ENCODE measurements at regions not wholly inside any gene's neighbourhood (a gene's known extent, or its start where the extent isn't known, plus 50 kb on each side); places are given as distances from the start of the nearest gene placed in this dataset.

DNA sequence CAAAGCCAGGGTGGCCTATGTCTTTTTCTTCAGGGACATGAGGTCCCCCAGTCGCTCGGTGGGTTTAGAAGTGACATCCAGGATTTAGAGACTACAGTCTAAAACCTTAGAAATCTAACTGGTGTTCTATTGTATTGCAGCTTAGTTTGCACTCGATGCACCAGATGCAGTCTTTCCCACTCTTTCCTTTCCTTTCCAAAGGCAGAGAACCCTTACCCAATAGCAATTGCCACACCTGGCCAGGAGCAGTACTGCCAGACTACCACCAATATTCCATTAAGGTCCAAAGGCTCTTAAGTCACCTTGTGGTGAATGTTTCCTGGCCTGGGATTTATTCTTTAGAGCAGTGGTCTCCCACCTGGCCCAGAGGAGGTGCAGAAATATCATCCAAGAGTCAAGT lies 1068.8 kb downstream of the FAM133A start:
- no peak for TF ChIP-seq POLR2AphosphoS5 (IDR thresholded peaks at IDR 0.05; ENCODE audit: low read depth, low read length)
- TF ChIP-seq TAF1 (IDR thresholded peaks at IDR 0.05; ENCODE audit: borderline replicate concordance, insufficient read depth, low read length), result no peak
- no peak for TF ChIP-seq SIN3A (IDR thresholded peaks at IDR 0.05; ENCODE audit: borderline replicate concordance, insufficient read depth, low read length)
- TF ChIP-seq, protein P1, sequence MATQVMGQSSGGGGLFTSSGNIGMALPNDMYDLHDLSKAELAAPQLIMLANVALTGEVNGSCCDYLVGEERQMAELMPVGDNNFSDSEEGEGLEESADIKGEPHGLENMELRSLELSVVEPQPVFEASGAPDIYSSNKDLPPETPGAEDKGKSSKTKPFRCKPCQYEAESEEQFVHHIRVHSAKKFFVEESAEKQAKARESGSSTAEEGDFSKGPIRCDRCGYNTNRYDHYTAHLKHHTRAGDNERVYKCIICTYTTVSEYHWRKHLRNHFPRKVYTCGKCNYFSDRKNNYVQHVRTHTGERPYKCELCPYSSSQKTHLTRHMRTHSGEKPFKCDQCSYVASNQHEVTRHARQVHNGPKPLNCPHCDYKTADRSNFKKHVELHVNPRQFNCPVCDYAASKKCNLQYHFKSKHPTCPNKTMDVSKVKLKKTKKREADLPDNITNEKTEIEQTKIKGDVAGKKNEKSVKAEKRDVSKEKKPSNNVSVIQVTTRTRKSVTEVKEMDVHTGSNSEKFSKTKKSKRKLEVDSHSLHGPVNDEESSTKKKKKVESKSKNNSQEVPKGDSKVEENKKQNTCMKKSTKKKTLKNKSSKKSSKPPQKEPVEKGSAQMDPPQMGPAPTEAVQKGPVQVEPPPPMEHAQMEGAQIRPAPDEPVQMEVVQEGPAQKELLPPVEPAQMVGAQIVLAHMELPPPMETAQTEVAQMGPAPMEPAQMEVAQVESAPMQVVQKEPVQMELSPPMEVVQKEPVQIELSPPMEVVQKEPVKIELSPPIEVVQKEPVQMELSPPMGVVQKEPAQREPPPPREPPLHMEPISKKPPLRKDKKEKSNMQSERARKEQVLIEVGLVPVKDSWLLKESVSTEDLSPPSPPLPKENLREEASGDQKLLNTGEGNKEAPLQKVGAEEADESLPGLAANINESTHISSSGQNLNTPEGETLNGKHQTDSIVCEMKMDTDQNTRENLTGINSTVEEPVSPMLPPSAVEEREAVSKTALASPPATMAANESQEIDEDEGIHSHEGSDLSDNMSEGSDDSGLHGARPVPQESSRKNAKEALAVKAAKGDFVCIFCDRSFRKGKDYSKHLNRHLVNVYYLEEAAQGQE (IDR thresholded peaks at IDR 0.05; ENCODE audit: insufficient read depth in 1 of 2, low read depth in 2 of 2, low read length in 2 of 2), result no peak
- TF ChIP-seq FOXP2 (optimal IDR thresholded peaks at IDR 0.05; ENCODE audit: borderline replicate concordance, extremely low read depth, extremely low read length, insufficient read depth), result no peak
